Thoracic aorta (tissue), 2 donors: ENCODE measurements at regions not wholly inside any gene's neighbourhood (a gene's known extent, or its start where the extent isn't known, plus 50 kb on each side); places are given as distances from the start of the nearest gene placed in this dataset.

Experiments used
- ATAC-seq: fragments of 150-250 bp; one replicate; pipeline ENCODE4 v1.8.0; 2017; ENCODE audit warnings: low read depth; ENCODE audit not compliant: insufficient number of reproducible peaks, low FRiP score
- DNase-seq: peaks from one replicate; pipeline ENCODE4 v3.0.0-alpha.2; 2020; ENCODE audit warnings: low spot score
- H3K27ac ChIP-seq, 2 donors: fragments of 200-600 bp; sonication (generic); 1 replicate in 1 of 2; 2 replicates in 1 of 2; pipeline ENCODE4 v1.5.1; 2016; ENCODE audit warnings: mild to moderate bottlenecking in 2 of 2, moderate library complexity in 2 of 2
- H3K27me3 ChIP-seq: fragments of 200-600 bp; sonication (generic); replicated peaks from 2 replicates; pipeline ENCODE4 v1.6.0; 2016; ENCODE audit warnings: mild to moderate bottlenecking; ENCODE audit not compliant: insufficient read depth
- H3K36me3 ChIP-seq: fragments of 200-600 bp; sonication (generic); one replicate; pipeline ENCODE4 v1.5.1; 2016
- H3K4me1 ChIP-seq, 2 donors: fragments of 200-600 bp; sonication (generic); 1 replicate in 1 of 2; 2 replicates in 1 of 2; pipeline versions ENCODE4 v1.5.1 to v1.6.0; 2016; ENCODE audit warnings: low read depth in 2 of 2, mild to moderate bottlenecking in 1 of 2; ENCODE audit not compliant: control insufficient read depth in 1 of 2
- H3K4me3 ChIP-seq: fragments of 200-600 bp; sonication (generic); 2 replicates; pipeline ENCODE4 v1.5.1; 2016; ENCODE audit warnings: mild to moderate bottlenecking
- H3K9me3 ChIP-seq: fragments of 200-600 bp; sonication (generic); 2 replicates; pipeline ENCODE4 v1.5.1; 2016
- TF ChIP-seq, protein P1 (sequence below): fragments of 200-600 bp; sonication (generic); IDR thresholded peaks from one replicate; pipeline ENCODE4 v1.5.1; 2019; ENCODE audit warnings: antibody characterized with exemption

DNA sequence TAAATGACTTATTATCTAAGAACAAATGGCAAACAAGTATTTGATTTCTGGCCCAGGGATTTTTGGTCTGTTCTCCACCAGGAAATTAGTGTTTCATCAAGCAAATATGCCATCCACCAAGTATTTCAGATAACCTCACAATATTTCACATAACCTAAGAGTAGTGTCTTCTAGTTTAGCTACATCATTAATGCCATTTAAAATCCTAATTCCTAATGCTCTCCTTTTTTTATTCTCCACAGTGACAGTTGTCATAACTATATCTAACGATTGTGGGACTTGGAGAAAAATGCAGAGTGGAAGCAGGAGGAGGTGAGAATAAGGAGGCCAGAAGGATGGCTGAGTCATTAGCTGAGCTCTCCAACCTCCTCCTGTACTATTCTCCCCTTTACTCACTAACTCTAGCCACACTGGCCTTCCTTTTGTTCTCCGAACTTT, 58.5 kb upstream of the CTLA4 start:
- Histone ChIP-seq H3K4me1 (peaks cover 9 to 25% of the 10 kb centered on the region in 2 donors), H3K27me3 (no peaks in the 10 kb centered on the region), H3K36me3 (no peaks in the 10 kb centered on the region), H3K27ac (peak overlapping the region in 1 of 2 donors; percentile 3), H3K9me3 (no peaks in the 10 kb centered on the region), H3K4me3 (no peak overlapping the region)
- DNase-seq, result no peak
- no peak for ATAC-seq
- TF ChIP-seq, protein P1, sequence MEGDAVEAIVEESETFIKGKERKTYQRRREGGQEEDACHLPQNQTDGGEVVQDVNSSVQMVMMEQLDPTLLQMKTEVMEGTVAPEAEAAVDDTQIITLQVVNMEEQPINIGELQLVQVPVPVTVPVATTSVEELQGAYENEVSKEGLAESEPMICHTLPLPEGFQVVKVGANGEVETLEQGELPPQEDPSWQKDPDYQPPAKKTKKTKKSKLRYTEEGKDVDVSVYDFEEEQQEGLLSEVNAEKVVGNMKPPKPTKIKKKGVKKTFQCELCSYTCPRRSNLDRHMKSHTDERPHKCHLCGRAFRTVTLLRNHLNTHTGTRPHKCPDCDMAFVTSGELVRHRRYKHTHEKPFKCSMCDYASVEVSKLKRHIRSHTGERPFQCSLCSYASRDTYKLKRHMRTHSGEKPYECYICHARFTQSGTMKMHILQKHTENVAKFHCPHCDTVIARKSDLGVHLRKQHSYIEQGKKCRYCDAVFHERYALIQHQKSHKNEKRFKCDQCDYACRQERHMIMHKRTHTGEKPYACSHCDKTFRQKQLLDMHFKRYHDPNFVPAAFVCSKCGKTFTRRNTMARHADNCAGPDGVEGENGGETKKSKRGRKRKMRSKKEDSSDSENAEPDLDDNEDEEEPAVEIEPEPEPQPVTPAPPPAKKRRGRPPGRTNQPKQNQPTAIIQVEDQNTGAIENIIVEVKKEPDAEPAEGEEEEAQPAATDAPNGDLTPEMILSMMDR, result no peak

DNA sequence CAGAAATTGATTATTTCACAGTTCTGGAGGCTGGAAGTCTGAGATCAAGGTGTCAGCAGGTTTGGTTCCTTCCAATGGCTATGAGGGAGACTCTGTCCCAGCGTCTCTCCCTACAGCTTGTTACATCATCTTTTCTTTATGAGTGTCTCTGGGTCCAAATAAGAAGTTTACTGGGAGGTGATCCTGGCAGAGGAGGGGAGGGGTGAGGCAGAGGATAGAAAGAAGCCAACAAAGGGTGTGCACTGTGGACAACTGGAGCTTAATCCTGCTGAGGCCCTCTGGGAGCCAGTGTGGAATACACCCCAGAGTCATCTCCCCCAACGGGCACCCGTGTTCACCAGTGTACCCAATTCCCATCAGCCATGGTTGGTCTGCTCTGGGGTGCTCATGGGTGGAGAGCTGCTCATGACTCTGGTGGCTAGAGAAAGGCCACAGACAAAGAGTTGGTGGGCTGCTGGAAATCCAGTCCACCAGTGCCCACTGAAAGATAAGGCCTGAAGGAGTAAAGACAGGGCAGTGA, 57.5 kb upstream of the CTLA4 start:
- Histone ChIP-seq H3K36me3 (no peaks in the 10 kb centered on the region), H3K27ac (no peak overlapping the region), H3K9me3 (no peaks in the 10 kb centered on the region), H3K4me1 (peaks cover 4 to 16% of the 10 kb centered on the region in 2 donors), H3K27me3 (no peaks in the 10 kb centered on the region), H3K4me3 (no peak overlapping the region)
- DNase-seq (no peak), ATAC-seq (no peak)
- TF ChIP-seq, protein P1, result no peak

DNA sequence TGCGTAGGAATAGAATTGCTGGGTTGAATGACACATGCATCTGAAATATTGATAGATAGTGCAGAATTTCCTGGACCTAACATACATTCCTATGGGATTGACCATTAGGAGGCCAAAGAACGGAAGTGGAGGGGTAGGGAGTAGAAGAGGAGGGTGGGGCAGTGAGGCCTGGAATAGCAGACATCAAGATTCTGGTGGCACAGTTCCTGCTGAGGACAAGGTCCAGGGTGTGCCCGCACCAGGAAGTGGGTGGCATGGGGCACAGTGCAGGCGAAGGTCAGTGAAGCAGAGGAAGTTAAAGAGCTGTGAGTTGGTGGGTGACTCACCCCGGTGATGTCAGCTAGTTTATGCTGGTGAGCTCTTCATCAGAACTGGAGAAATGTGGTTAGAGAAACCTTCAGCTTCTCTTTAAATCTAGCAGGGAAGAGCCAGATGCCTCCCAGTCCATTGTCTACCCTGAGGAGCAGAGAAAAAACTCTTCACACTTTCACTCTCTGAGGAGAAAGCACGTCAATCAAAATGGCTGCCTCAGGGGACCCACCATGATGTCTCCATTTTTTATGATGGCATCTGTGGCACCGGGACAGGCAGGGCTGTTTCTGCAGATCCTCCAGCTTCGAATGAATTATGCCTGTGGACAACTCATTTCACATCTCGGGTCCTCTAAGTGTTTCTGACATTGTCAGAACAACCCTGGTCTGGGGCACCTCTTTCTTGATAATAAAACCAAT, 55.9 kb upstream of the CTLA4 start:
- ATAC-seq (no peak), DNase-seq (peak; percentile 64)
- Histone ChIP-seq H3K36me3 (no peaks in the 10 kb centered on the region), H3K27me3 (no peaks in the 10 kb centered on the region), H3K9me3 (no peaks in the 10 kb centered on the region), H3K4me3 (no peak overlapping the region), H3K4me1 (peaks cover 10 to 26% of the 10 kb centered on the region in 2 donors), H3K27ac (no peak overlapping the region)
- TF ChIP-seq, protein P1, result no peak

DNA sequence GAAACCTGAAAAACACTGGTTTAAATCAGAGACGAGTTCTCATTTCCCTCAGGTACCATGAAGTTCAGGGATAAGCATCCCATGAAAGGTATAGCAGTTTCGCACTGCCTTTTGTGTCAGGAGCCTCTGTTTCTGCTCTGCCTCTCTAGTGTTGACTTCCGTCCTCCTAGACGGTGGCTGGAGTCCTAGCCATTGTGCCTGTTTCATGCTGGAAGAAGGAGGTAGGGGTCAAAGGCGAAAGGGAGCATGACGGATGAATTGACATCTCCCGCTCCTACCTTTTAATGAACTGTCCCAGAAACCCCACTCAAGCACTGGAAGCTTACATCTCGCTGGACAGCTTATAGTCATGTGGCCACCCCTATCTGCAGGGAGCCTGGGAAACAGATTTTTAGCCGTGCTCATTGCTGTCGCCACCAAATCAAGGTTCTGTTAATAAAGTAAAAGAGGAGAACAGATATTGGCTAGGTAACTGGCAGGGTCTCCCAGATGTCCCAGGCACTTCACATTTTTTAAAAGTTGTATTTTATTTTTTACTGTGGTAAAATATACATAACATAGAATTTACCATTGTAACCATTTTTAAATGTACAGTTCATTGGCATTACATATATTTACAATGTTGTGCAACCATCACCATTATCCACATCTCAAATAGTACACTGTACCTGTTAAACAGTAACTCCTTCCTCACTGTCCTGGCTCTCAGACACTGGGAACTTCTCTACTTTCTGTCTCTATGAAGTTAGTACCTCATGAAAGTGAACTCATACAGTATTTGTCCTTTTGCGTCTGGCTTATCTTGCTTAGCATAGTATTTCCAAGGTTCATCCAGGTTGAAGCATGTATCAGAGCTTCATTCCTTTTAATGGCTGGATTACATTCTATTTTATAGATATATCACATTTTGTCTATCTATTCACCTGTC, 55.0 kb upstream of the CTLA4 start:
- no peak for ATAC-seq
- Histone ChIP-seq H3K9me3 (no peaks in the 10 kb centered on the region), H3K4me1 (peaks cover 10 to 26% of the 10 kb centered on the region in 2 donors), H3K36me3 (no peaks in the 10 kb centered on the region), H3K27me3 (no peaks in the 10 kb centered on the region), H3K4me3 (no peak overlapping the region), H3K27ac (no peak overlapping the region)
- no peak for DNase-seq
- TF ChIP-seq, protein P1, result no peak

DNA sequence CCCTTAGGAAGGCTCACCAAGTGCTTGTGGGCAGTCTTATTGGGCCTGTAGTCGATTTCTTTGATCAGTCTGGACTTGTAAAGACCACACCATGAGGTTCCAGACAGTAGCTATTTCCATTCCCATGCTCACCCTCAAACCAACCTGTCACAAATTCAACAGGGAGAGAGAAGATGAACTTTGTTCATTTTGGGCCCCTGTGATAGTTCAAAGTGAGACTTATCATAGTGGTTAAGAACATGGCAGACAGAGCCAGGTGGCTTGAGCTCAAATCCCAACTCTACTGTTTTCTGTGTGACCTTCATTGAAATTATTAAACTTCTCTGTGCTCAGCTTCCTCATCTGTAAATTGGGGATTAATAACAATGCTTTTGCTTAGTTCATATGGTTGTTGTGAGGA, 53.9 kb upstream of the CTLA4 start:
- Histone ChIP-seq H3K27me3 (no peaks in the 10 kb centered on the region), H3K4me1 (peaks cover 10 to 26% of the 10 kb centered on the region in 2 donors), H3K36me3 (no peaks in the 10 kb centered on the region), H3K9me3 (no peaks in the 10 kb centered on the region), H3K27ac (no peak overlapping the region), H3K4me3 (no peak overlapping the region)
- TF ChIP-seq, protein P1, result no peak
- DNase-seq (no peak), ATAC-seq (no peak)
